Left forelimb (tissue), 1 donor: ENCODE measurements at regions not wholly inside any gene's neighbourhood (a gene's known extent, or its start where the extent isn't known, plus 50 kb on each side); places are given as distances from the start of the nearest gene placed in this dataset.
"Not testable (repeated sequence)": the region's sequence is repeated elsewhere in the genome, so short reads cannot be mapped to it uniquely, and the experiment has no call there.

Experiments
- DNase-seq: peaks from one replicate; pipeline ENCODE4 v3.0.0-alpha.2; 2018; ENCODE audit warnings: low spot score

DNA sequence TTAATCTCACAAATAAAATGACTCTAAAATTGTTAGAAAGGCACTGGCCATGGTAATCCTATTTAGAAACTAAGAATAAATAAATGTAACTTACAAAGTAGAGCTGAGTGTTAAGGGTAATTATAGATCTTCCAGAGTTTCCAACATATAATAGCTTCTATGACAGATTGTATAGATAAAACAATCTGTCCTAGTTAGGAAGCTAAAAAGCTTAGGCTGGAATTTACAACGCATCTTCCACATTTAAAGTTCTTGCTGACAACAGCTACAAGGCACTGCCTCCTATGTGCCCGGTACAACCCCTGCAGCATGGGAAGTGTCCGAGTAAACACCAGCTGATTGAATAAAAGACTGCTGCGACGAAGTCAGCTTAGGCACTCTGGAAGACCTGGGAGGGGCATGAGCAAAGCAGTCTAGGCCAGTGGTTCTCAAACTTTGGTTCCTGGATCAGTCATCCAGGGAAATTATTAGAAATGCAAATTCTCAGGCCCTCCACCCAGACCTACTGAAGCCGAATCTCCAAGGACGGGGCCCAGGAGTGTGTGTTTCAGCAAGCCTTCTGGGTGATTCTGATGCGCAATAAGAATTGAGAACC is 635.6 kb upstream of the TBX3 start:
- no peak for DNase-seq

DNA sequence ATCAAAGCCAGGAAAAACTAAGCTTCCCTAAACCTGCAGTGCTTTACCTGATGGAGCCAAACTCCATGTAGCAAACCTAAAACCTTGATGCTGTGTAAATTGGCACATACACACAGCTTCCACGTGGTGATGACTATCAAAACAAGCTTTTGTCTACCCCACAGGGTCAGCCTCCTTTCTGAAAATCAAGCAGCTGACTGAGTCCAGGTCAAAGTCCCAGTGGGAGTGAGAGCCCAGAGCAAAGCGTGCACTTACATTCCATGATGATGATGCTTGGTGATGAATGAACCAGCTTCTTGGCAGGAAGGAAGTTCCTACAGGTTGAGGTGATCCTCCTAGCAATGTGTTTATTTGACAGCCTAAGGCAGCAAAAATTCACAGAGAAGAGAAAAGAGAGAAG is 630.0 kb upstream of the TBX3 start:
- no peak for DNase-seq

DNA sequence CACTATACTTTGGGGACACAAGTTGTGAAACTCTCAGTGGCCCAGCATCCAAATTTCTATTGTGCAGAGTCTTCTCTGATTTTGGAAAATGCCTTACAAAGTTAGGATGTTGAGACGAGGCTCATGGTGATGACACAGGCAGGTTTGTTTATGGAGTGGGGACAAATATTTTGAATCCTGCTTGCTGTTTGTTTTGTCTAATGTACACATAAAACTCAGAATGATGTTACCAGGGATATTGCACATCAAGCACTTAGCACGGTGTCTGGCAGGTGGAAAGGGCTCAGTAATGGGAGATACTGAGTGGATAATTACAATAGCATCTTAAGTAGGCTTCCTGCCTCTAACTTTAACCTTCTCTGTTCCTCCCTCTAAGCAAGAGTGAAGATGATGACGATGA is 628.9 kb upstream of the TBX3 start:
- no peak for DNase-seq

GRCh38 chr12:115311875-115312274 is 627.9 kb upstream of the TBX3 start:
- no peak for DNase-seq

DNA sequence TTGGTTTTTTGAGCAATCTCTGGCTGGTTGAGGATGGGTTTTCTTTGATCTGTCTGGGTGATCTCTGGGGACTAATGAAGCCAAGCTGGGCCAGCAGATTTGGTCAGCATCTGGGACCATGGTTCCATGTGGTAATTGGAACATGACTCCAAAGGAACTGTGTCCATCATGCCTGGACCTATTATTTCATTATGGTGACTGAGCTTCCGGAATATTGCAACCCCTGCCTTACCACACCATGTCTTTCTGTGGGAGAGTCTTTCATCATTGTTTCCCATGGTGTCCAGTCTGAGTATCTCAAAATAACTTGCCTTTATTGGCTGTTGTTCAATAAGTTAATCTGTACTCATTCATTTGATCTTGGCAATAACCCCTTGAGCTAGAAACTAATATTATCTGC is 624.9 kb upstream of the TBX3 start:
- no peak for DNase-seq

GRCh38 chr12:115306380-115306779 is 622.4 kb upstream of the TBX3 start:
- DNase-seq = no peak

- no peak for DNase-seq
These were observed 621.9 kb upstream of the TBX3 start for GRCh38 chr12:115305867-115306266.

DNA sequence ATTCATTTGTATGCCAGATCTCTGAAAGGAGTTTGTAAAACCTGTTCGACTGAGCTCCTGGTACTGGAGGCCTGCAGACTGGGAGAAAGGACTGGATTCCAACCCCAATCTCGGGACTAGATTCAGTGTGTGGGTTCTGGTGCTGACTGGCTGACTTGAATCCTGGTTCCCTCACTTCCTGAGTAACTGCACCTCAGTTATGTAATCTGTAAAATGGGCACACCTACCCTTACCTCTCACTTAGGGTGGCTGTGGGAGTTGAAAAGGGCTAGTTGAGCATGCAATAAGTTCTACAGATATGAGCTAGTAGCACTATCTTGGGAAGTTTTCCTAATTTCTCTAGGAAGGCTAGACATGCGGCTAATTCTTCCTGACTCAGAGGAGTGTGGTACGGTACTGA is 621.3 kb upstream of the TBX3 start:
- no peak for DNase-seq

DNA sequence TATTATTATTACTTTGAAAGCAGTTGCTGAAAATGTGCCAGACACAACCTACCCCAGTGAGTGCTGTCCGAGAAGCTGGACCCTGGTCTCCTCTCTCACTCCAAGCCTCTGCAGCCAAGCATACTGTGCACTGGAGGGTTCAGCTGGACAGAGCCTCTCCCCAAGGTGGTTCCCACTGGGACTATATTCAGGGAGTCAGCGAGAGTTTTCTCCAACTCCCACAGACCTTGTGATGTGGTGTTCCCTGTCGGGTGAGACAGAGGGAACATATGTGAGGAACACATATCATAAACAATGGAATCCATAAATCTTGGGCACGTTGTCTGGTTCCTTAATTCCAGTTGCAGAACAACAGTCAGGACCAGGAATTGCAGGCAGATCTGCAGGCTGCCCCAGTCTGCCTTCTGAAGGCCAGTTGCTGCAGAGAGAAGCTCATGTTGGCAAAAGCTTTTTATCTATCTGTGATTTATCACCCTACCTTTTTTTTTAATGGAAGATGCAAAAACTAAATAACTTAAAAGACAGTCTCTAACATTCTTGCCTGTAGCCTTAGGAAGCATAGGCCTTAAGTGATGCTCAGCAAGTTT is 619.8 kb upstream of the TBX3 start:
- DNase-seq = no peak

- DNase-seq = no peak
These were observed 613.5 kb upstream of the TBX3 start for GRCh38 chr12:115297445-115297844.

- DNase-seq = no peak
These were observed 612.7 kb upstream of the TBX3 start for GRCh38 chr12:115296613-115297198.

- DNase-seq = no peak
These were observed 611.9 kb upstream of the TBX3 start for GRCh38 chr12:115295886-115296285.

DNA sequence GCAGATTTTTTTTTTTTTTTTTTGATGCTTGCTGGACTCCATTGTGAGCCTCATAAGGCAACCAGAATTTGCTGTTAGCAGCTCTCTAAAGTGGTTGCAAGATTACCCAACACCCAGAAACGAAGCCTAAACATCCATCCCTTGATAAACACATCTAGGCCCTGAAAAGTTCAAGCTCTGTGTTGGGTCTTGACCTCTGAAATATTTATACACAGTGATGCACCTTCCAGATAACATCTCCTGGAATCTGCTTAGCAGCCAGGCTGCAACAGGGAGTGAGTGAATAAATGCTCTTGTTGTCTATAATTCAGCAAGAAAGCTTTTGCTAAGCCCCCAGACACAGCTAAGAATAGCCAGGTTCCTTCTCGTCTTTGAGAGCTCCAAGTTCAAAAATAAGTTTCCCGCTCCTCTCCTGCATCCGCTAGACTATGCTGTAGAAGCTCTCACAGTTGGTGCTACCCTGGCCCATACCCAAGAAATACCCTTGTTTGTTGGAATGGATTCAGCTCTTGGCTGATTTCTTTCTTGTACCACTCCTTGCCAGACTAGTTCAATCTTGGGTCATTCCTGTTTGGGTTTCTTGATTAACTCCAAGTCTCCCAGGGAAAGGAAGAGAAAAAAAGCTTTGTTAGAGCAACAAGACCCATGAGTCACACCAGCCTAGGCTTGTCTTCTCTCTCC is 610.6 kb upstream of the TBX3 start:
- no peak for DNase-seq

DNA sequence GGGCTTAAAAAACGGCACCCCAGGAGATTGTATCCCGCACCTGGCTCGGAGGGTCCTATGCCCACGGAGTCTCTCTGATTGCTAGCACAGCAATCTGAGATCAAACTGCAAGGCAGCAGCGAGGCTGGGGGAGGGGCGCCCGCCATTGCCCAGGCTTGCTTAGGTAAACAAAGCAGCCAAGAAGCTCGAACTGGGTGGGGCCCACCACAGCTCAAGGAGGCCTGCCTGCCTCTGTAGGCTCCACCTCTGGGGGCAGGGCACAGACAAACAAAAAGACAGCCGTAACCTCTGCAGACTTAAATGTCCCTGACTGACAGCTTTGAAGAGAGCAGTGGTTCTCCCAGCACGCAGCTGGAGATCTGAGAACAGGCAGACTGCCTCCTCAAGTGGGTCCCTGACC is 601.5 kb upstream of the TBX3 start:
- not testable (repeated sequence) for DNase-seq

GRCh38 chr12:115273456-115273855 is 589.5 kb upstream of the TBX3 start:
- DNase-seq = no peak

DNA sequence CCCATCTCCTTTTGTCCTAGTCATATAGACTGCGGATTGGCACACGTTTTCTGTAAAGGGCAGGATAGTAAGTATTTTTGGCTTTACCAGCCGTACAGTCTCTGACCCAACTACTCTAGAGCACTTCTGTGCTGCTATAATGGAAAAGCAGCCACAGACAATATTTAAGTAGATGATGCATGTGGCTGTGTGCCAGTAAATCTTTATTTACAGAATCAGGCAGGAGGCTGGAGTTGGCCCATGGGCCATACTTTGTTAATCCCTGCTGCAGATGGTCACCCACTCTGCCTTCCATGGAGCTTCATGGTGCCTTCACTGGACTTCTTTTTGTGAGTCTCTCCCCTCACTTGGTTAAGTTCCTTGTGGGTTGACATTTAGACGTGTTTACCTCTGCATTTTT is 584.5 kb upstream of the TBX3 start:
- DNase-seq = no peak

- DNase-seq = no peak
These were observed 583.9 kb upstream of the TBX3 start for GRCh38 chr12:115267891-115268290.

DNA sequence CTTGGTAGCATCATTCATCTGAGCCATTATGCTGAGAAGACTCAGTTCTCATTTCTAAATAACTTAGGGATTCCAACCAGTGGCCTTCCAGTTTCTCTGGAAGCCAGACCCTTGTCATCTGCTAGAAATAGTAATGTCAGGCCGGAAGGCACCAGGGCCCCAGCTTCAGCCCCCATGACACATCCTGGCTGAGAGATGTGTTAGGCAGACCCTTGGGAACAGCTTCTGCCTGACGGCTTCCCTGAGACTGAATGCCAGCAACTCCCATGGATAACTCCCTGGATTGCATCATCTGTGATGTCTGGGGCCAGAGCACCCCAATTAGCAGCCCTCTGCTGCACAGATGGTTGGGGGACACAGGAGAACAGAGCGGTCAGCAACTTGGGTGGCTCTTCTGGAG is 583.5 kb upstream of the TBX3 start:
- no peak for DNase-seq

DNA sequence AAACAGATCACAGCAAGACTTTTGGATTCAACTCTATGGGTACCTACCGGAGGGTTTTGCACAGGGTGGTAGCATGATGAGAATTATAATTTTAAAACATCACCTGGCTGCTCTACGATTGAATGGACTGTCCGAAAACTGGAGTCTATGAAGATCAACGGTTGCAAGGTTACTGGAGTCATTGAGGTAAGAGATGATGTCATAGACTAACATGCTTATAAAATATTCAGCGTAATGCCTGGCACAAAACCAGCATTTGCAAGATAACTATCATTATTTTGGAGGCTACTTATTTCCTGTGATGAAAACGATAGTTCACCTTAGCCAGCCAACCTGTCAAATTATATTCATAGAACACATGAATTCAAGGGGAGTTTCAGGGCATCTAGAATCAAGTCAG is 580.6 kb upstream of the TBX3 start:
- DNase-seq = no peak

DNA sequence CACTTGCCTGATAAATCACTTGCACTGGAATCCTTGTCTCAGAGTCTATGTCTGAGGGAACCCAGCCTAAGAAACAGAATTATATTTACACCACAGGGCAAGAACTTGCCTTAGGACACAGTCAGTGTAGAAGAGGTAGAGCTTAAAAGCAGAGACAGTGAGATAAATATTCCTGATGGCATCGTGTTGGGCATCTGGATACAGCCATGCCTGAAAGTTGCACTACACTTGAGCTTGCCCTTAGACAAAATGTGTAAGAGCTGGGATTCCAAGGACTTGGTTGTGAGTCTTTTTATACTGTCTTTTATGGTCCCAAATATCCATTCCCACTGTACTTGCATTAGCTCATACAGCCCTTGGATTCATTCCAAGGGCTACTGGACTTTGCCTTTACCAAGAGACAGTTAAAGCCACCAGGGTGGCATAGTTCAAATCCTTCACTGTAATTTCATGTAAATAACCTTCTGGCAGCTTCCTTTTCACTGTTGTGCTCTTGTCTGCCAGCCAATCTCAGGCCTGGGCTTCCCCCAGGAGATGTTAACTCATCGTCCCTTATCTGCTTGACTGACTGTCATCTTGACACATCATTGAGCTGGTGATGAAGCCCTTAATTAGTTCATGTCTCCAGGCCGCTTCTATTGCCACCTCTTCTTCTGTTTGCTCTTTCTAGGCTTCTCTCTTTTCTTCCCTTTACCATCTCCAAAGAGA is 577.9 kb upstream of the TBX3 start:
- no peak for DNase-seq

DNA sequence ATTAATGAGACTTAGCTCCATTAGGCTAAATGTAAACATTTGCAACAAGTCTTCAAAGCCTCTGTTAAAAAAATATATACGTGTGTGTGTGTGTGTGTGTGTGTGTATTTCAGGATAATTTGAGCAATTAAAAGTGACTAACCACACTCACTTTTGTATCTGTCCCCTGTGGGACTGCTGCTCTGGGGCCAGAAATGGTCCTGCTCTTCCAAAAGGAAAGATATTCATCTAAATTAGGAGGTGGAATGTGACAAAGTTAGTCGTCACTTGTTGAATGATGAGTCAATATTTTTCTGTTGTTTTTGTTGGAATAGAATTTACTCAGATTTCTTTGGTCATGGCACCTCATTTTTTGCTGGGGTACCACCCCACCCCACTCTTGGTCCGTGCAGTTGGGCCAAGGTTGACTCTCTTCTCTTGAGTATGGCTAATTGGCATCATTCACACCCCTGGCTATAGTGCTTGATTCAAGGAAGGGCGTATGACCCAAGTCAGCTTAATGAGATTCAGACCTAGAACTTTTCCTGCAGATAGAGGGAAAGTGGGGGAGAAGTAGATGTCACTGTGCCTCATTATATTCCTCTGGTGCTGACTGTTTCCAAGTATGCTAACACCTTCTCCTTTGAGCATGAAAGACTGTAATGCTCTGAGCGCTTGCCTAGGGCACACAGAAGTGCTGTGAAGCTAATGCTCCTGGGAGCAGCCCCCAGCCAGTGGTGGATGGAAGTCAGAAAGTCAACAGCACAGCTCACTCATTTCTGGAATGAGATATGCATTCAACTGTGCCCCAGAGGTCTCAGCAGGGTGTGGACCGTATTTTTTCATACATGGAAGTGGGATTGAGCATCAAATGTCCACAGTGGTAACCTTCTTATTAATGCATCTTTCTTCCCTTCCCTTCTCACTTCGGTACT is 577.0 kb upstream of the TBX3 start:
- no peak for DNase-seq
